GM18511 (cell line): ENCODE measurements at regions not wholly inside any gene's neighbourhood (a gene's known extent, or its start where the extent isn't known, plus 50 kb on each side); places are given as distances from the start of the nearest gene placed in this dataset.
"Not testable (repeated sequence)": the region's sequence is repeated elsewhere in the genome, so short reads cannot be mapped to it uniquely, and the experiment has no call there.

ENCODE experiments used
- ATAC-seq: cut with Tn5 transposase; IDR thresholded peaks from one replicate; pipeline ENCODE4 v1.9.1; 2021; ENCODE audit warnings: mild to moderate bottlenecking, moderate library complexity; ENCODE audit not compliant: unreplicated experiment

DNA sequence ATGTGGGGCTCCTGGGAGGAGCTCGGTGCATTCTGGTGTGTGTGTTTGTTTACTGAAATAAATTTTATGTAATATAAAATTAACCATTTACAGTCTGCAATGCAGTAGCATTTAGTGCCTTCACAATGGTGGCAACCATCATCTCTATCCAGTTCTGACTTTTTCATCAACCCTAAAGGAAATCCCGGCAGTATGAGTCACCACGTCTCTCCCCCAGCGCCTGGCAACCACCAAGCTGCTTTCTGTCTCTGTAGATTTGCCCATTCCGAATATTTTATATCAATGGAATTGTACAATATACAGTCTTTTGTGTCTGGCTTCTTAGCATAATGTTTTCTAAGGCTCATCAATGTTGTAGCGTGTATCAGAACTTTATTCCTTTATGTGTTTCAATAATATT, 300.5 kb downstream of the MIAT start:
- ATAC-seq = no peak

DNA sequence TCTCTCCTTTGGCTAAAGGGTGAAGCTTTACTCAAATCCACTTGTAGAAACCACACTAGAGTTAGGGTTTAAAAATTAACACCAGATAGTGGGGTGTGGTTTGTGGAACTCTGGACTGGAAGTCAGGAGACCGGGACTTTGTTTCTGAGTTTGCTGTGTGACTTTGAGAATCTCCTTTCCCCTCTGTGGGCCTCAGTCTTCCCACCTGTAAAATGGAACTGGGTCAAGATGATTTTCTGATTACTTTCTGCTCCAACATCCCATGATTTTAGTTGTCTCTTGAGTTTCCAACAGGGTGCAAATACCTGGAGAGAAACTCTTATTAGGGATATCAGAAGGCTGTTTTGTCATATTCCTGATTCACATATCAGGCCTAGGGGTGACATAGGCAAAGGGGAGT, 301.0 kb downstream of the MIAT start:
- no peak for ATAC-seq

DNA sequence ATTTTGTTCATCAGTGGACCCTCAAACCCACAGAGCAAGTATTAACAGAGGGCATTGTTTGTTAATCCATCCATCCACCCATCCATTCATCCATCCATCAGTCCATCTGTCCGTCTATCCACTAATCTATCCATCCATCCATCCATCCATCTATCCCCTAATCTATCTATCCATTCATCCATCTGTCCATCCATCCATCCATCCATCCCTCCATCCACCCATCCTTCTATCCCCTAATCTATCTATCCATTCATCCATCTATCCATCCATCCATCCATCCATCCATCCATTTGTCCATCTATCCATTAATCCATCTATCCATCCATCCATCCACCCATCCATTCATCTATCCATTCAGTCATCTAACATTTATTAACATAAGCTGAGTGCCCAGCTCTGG, 307.3 kb downstream of the MIAT start:
- ATAC-seq = no peak

DNA sequence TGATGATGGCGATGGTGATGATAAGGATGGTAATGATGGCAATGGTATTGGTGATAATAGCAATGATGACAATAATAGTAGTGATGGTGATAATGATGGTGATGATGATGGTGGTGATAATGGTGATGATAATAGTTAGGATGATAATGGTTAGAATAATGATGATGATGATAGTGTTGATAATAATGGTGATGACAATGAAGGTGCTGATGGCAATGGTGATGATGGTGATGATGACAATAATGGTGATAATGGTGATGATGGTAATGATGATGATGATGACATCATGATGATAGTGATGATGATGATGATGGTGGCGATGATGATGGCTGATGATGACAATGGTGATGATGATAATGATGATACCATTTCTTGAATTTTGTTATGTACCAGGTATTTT, 309.9 kb downstream of the MIAT start:
- no peak for ATAC-seq

DNA sequence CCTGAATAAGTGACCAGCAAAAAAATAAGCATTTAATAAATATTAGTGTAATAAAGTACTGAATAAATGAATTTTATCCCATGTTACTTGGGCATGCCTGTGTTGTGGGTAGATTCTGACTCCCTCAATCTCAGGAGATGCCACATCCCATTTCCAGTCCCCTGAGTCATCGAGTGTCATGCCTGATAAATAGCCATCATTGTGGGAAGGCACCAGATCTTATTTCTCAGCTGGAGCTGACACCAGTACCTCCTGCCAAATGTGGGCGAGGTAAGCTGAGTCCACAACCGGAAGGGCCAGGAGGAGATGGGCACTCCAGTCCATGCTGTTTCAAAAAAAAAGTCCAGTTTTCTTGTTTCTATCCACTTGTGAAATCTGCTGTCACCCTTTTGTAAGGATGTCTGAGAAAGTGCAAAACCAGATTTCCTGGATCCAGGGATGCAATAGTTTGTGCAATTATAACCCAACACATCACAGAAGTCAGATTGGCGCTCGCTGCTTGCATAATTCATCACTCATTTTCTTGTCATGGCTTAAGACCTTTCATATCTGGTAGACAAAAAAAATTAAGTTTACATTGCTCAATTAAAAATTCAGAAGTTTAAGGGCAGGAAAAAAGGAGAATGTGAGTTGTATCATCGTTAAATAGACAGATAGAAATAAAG, 311.6 kb downstream of the MIAT start:
- ATAC-seq = no peak

DNA sequence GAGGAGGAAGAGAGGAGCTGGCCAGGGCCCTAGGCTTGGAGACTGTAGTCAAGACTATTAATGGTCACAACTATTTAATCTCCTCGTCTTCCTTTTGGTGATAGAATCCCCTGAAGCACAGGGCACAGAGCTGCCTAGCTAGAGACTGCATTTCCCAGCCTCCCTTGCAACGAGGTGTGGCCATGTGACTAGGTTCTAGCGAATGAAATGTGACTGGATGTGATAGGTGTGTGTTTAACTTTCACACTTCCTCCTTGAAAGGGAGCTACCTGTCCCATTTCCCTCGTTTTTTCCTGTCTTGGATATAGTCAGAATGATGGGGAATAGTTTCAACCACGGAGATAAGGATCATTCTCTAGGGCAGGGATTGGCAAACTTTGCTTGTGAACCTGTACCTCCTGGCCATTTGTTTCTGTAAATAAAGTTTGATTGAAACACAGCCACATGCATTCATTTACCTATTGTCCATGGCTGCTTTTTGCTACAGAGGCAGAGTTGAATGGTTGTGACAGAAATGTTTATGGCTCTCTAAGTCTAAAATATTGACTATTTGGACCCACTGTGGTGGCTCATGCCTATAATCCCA, 313.5 kb downstream of the MIAT start:
- ATAC-seq = no peak

DNA sequence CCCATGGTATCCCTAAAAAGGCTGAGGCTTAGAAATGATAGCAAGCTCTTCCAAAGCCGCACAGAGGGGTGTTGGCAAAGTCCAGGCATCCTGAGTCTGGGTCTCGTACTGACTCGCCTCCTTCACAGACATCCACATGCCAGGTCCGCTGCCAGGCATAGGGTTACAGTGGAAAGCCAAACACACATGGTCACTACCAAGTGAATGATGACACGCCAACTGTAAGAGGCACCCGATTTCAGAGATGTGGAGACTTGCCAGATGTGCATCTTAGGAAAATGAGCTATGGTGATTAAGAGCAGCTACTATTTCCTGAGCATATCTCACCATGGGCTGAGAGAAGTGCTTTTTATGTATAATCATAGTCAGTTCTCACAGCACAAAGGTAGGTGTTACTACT, 314.9 kb downstream of the MIAT start:
- ATAC-seq = no peak

DNA sequence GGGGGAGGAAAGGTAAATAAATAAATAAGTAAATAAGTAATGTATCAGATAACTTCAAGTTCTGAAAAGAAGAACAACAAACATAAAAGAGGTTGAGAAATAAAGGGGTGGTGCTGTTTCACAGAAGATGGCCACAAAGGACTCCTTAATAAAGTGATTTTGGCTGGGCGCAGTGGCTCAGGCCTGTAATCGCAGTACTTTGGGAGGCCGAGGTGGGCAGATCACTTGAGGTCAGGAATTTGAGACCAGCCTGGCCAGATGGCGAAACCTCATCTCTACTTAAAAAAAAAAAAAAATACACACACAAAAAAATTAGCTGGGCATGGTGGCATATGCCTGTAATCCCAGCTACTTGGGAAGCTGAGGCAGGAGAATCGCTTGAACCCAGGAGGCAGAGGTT, 315.5 kb downstream of the MIAT start:
- not testable (repeated sequence) for ATAC-seq

DNA sequence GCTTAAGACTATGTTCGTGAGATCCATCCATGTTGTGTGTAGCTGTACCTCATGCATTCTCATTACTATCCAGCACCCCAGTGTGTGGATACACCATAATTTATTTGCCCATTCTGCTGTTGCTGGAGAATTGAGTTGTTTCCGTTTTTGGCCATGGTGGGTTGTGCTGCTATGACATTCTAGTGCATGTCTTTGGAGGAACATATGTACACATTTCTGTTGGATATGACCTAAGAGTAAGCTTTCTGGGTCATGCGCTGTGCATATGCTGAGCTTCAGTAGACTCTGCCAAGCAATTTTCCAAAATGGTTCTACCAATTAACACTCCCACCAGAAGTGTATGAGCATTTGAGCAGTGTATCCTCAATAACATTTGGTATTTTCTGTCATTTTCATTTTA, 316.6 kb downstream of the MIAT start:
- ATAC-seq = no peak

DNA sequence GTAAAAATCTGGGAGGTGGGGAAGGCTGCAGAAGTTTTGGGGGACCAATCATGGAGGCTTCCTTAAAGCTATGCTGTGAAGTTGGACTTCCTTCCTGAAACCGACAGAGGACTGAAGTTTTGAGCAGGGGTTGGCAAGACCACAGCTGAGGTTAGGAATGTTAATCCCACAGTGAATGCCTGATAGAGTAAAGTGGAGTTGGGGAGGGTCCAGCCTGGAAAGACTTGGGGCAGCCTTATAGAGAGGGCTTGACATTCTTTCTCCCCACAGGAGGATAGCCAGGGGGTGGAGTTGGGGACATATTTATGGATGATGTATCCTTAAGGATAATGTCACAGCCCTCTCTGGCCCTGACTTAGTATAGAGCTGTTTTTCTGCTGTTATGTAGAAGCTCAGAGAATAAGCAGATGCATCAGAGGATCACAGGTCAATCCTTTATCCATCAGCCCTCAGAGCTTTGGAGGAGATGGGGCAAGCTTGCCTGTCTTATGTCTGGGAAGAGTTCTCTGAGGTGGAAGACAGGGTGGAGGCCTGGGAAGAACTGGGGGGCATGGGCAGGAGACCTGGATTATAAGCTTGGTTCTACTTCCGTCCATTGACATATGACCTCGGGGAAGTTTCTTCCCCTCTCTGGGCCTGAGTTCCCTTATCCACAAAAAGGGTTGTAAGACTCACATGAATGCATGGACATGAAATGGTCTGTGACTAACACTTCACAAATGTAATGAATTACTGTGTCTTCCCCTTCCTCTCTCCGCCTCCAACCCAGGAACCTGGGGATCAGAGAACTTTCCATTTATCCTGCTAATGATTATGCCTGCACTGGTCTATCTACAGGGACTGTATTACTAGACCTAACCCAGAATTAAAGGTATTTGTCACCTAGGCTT, 317.8 kb downstream of the MIAT start:
- ATAC-seq = no peak

DNA sequence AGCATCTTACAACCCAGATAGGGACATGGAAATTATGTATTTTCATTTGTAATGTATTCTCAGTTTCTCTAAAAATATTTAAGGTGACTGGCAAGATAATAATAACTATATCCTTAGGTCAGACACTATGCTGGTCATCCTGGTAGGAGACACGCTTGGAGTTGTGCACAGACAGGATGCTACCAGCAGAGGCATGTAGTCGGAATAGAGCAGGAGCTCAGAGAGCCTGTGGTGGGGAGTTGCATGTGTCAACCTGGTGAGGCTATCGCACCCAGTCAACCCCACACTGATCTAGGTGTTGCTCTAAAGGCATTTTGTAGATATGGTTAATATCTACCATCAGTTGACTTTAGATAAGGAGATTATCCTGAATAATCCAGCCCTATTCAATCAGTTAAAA, 318.5 kb downstream of the MIAT start:
- ATAC-seq = no peak

DNA sequence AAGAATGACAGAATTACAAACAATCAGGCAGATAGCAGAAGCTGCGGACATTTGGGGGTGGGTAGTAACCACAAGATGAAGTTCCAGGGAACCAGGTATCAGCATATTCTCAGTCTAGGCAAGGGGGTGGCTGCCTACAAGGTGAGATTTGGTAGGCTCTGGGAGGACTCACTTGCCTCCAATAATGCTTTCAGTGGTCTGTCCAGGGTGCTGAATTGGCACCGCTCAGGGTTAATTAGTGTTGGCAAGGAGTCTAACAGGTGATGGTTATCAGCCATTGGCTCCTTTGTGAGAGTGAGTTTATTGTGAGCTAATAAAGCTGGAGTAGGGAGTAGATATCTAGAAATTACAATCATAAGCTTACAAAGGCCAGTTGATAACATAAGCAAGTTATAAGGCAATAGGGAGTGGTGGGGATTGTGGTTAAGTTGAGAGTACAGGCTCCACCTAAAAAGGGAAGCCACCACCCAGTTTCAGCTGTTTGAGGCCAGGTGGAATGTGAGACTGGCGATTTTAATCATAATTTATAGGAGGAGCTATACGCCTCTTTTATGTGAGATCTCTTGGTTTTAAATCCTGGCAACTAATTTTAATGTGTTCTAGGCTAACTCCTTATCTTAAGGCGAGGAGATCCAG, 320.5 kb downstream of the MIAT start:
- ATAC-seq = no peak

DNA sequence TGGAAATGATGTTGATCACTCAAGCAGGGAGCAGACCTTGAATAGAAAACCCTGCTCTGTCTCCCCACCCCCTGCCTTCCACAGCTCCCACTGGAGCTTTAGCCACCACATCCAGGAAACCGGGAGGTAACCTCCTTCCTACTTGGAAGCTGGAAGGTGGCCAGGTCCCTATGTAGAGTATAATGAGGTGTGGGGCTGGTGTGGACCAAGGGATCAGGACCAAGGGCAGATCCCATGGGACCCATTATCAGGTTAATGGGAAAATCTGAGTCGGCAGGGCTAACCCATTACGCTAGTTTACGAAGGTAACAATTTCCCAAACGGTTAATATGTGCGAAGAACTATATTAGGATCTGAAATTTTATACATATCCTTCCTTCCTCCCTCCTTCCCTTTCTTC, 321.9 kb downstream of the MIAT start:
- no peak for ATAC-seq

DNA sequence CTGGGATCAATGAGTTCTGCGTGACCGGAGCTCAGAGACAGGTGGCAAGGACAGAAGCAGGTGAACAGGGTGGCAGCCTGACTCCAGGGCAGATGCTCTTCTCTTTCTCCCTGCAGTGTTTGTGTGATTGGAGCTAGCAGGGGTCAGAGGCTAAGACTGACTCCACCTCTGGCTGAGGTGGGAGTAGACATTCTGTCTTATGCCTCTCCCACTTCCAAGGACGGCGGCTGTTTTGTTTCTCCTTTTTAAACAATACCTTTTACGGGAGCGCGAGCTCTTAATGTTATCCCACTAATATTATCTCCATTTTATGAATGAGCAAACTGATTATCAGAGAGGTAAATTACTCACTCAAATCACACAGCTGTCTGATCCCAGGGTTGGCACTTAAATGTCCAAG, 323.7 kb downstream of the MIAT start:
- no peak for ATAC-seq

DNA sequence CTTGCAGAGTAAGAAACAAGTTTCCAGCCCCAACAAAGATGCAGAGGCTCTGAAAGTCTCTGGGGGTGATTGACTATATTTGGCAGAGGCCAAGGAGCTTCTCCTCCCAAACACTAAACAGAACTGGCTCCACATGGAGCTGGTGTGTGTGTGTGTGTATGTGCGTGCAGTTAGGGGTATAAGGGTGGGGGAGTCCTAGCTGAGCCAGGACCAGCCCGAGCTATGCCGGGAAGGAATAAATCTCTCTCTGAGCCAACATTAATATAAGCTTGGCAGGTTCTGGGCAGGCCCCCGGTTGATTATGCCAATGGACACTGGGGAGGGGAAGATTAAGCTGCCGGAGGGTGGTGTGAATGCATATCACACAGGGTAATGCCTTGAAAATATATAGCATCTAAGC, 324.2 kb downstream of the MIAT start:
- no peak for ATAC-seq

DNA sequence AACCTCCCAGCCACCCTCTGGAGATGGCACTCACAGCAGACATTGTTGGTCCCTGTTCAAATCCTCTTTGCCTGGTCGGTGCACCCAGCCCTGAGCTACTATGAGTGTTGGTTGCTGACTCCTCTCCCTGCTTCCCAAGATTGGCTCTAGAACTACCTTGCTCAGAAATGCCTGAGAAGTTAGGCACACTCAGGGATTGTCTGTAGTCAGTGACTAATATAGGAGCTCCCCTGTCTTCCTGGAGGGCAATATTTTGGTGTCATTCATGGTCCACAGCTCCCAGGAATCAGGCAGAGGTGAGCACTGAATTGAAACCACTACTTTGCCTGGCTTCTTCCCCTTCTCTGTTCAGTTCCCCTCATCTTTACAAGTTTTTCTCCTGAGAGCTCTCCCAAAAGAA, 325.9 kb downstream of the MIAT start:
- ATAC-seq = no peak

DNA sequence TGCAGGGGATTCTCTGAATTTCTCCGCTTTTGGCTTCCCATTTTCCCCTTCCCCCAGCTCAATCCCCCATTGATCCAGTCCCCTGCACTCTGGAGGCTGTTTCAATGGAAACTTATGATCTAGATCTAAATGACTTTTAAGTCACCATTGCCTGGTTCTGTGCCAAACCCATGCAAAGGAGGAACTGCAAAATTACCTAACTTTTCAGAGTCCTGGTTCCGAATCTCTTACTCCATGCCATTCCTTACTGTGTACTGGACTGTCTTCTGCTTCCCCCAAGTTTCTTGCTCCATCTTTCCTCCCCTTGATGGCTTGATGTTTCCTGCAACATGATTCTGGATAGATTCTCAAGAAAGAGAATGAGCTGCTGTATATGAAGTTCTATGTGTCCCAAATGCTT, 327.8 kb downstream of the MIAT start:
- no peak for ATAC-seq

DNA sequence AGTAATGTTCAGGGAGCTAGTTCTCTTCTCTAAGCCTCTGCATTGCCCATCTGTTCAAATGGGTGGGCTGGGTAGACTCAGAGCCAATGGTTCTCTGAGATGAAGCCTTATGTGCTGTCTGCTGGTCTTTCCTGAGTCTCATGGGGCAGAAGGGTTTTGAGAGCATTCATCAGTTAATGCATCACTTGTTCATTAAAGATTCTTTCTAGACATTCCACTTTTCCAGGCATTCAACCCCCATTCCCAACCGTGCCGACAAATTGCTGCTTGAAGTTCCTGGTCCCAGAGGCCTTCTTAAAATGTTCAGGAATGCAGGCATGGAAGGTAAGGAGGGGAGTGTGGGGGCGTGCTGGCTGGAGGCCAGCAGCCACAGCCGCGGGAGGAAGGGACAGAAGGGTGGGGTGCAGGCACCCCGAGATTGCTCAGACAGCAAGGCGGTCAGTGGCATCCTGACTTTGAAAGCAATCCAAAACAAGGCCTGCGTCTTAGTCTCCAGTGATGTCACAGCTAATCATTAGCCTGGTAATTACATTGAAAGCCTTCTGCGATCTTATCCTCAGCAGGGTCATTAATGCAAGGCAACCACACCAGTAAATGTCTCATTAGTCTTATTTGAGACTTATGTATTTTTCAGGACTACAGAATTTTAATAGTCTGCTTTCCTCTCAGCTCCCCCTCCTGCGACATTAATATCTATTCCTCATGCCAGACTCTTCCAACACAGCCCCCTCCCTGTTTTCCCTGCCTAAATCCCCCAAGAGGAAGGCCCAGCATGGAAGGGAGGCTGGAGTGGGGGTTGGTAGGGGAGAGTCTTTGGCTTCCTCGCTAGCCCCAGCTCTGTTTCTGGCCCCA, 328.8 kb downstream of the MIAT start:
- ATAC-seq = no peak

DNA sequence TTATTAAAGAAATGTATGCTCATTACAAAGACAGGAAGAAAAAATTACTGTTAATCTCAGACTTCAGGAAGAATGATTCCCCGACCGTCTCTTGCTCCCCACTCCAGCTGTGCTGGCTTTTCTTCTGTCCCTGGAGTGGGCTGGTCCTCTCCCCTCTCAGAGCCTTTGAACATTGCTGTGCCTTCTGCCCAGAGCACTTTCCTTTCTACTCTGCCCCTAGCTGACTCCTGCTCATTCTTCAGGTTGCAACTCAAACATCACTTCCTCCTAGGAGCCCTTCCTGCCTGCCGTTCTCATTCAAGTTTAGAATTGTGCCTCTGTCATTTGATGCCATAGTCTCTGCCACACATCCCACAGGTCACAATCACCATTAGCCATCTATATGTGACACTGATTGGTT, 329.5 kb downstream of the MIAT start:
- no peak for ATAC-seq

DNA sequence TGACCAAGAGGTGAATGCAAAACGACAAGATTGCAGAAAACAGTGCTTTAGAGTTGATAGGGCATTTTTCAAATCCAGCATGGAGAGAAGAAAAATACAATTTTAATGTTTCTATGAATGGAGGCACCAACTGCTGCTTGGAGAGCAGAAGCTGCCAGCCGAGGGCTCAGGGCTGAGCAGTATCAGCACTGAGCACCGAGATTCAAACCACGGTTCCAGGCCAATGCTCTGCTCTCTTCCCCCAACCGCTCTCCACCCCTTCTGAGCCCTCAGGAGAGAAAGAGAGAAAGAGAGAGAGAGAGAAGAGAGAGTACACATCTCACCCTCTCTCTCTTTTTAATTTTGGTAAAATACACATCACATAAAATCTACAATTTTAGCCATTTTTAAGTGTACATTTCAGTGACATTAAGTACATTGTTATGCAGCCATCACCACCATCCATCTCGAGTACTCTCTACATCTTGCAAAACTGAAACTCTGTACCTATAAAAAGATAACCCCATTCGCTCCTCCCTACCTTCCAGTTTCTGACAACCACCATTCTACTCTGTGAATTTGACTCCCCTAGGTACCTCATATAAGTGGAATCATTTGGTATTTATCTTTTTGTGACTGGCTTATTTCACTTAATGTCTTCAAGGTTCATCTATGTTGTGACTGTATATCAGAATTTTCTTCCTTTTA, 333.3 kb downstream of the MIAT start:
- no peak for ATAC-seq
